IMR-90 (cell line): ENCODE measurements at regions not wholly inside any gene's neighbourhood (a gene's known extent, or its start where the extent isn't known, plus 50 kb on each side); places are given as distances from the start of the nearest gene placed in this dataset.

ENCODE experiments used
- ATAC-seq: fragments of 200-7000 bp; cut with Tn5 transposase; 2 replicates; pipeline ENCODE4 v1.9.1; 2020; ENCODE audit warnings: low read depth, mild to moderate bottlenecking, moderate library complexity
- BruUV-seq: library from RNA; stranded (reverse); fragments of 400-500 nt; replicated peaks from 2 replicates; lab custom pipeline; 2021; lab: Mats Ljungman, UMichigan
- CTCF ChIA-PET: fragments of 300-600 bp; formaldehyde crosslinking; extraction: SDS; loops from one replicate; lab custom pipeline; 2021; ENCODE audit warnings: antibody characterized with exemption; lab: Yijun Ruan, JAX
- POLR2A ChIA-PET: fragments of 300-600 bp; sonication (Branson Sonifier 250); formaldehyde crosslinking; loops from one replicate; lab custom pipeline; 2022; ENCODE audit warnings: antibody characterized with exemption; ENCODE audit not compliant: unreplicated experiment; lab: Charles Lee
- DNase-seq: peaks from one replicate; pipeline ENCODE4 v3.0.0; 2013
- H2AFZ ChIP-seq: replicated peaks from 2 replicates; pipeline ENCODE3; 2013; ENCODE audit warnings: low read length, mild to moderate bottlenecking; ENCODE audit not compliant: poor library complexity
- H2AK5ac ChIP-seq: 2 replicates; pipeline ENCODE4 v1.6.1; 2013; ENCODE audit warnings: low read depth, low read length, inconsistent platforms
- H2AK9ac ChIP-seq: replicated peaks from 2 replicates; pipeline ENCODE3; 2013; ENCODE audit warnings: mild to moderate bottlenecking, low read depth, low read length, moderate library complexity; ENCODE audit not compliant: poor library complexity
- H2BK120ac ChIP-seq: 2 replicates; pipeline ENCODE4 v1.6.1; 2013; ENCODE audit warnings: low read depth, low read length, inconsistent platforms
- H2BK15ac ChIP-seq: 3 replicates; pipeline ENCODE4 v1.6.1; 2013; ENCODE audit warnings: low read depth, low read length, inconsistent platforms
- H2BK20ac ChIP-seq: 2 replicates; pipeline ENCODE4 v1.6.1; 2013; ENCODE audit warnings: low read depth, mild to moderate bottlenecking, inconsistent platforms, low read length, moderate library complexity
- H2BK5ac ChIP-seq: 2 replicates; pipeline ENCODE4 v1.6.1; 2013; ENCODE audit warnings: mild to moderate bottlenecking, low read depth, low read length, inconsistent platforms; ENCODE audit not compliant: poor library complexity, severe bottlenecking
- H3K14ac ChIP-seq: replicated peaks from 2 replicates; pipeline ENCODE4 v1.6.1; 2013; ENCODE audit warnings: low read depth, low read length, inconsistent platforms
- H3K18ac ChIP-seq: 2 replicates; pipeline ENCODE4 v1.6.1; 2013; ENCODE audit warnings: low read depth, low read length, control low read depth
- H3K23ac ChIP-seq: 2 replicates; pipeline ENCODE4 v1.6.1; 2013; ENCODE audit warnings: low read depth, low read length, inconsistent platforms
- H3K27ac ChIP-seq: 2 replicates; pipeline ENCODE4 v1.5.1; 2013; ENCODE audit warnings: mild to moderate bottlenecking, control low read depth, low read length; ENCODE audit not compliant: insufficient read depth
- H3K27me3 ChIP-seq: 2 replicates; pipeline ENCODE4 v1.6.1; 2013; ENCODE audit warnings: low read length; ENCODE audit not compliant: control insufficient read depth, insufficient read depth
- H3K36me3 ChIP-seq: 2 replicates; pipeline ENCODE4 v1.6.1; 2013; ENCODE audit warnings: low read length, mixed read lengths; ENCODE audit not compliant: control insufficient read depth, insufficient read depth
- H3K4ac ChIP-seq: 2 replicates; pipeline ENCODE4 v1.6.1; 2013; ENCODE audit warnings: low read depth, low read length, inconsistent platforms
- H3K4me1 ChIP-seq: 2 replicates; pipeline ENCODE4 v1.6.1; 2013; ENCODE audit warnings: low read length, mixed read lengths; ENCODE audit not compliant: control insufficient read depth, insufficient read depth
- H3K4me2 ChIP-seq: 2 replicates; pipeline ENCODE4 v1.6.1; 2013; ENCODE audit warnings: low read depth, mild to moderate bottlenecking, control low read depth, low read length, moderate library complexity
- H3K4me3 ChIP-seq: 2 replicates; pipeline ENCODE4 v1.5.1; 2013; ENCODE audit warnings: low read depth, mild to moderate bottlenecking, control low read depth, low read length, moderate library complexity; ENCODE audit not compliant: insufficient read depth
- H3K56ac ChIP-seq: 2 replicates; pipeline ENCODE4 v1.6.1; 2013; ENCODE audit warnings: low read length, inconsistent platforms; ENCODE audit not compliant: insufficient read depth; ENCODE audit errors: extremely low read depth
- H3K79me1 ChIP-seq, 2 experiments: 2 replicates each; pipeline ENCODE4 v1.6.1; 2013; ENCODE audit warnings: low read length in 2 of 2, inconsistent platforms in 1 of 2, low read depth in 1 of 2
- H3K9ac ChIP-seq: 2 replicates; pipeline ENCODE4 v1.6.1; 2013; ENCODE audit warnings: low read depth, low read length, control low read depth
- H3K9me1 ChIP-seq: 2 replicates; pipeline ENCODE4 v1.6.1; 2013; ENCODE audit warnings: low read length, inconsistent platforms; ENCODE audit not compliant: insufficient read depth
- H3K9me3 ChIP-seq: 2 replicates; pipeline ENCODE4 v1.6.1; 2013; ENCODE audit warnings: low read length; ENCODE audit not compliant: control insufficient read depth, insufficient read depth
- H4K20me1 ChIP-seq: 2 replicates; pipeline ENCODE4 v1.6.1; 2013; ENCODE audit warnings: low read length, inconsistent platforms; ENCODE audit not compliant: insufficient read depth
- H4K5ac ChIP-seq: 2 replicates; pipeline ENCODE4 v1.6.1; 2013; ENCODE audit warnings: mild to moderate bottlenecking, low read depth, low read length, control low read depth
- H4K8ac ChIP-seq, 2 experiments: 2 replicates each; pipeline ENCODE4 v1.6.1; 2013; ENCODE audit warnings: low read depth in 2 of 2, low read length in 2 of 2, control low read depth in 1 of 2, inconsistent platforms in 1 of 2
- H4K91ac ChIP-seq: 2 replicates; pipeline ENCODE4 v1.6.1; 2013; ENCODE audit warnings: low read depth, low read length, inconsistent platforms; ENCODE audit not compliant: insufficient read depth
- BHLHE40 ChIP-seq: fragments of 150-350 bp; IDR thresholded peaks from 2 replicates; pipeline ENCODE4 v1.6.1; 2016; ENCODE audit warnings: mild to moderate bottlenecking, low read depth, low read length
- CTCF ChIP-seq: conservative IDR thresholded peaks from 2 replicates; pipeline ENCODE4 v1.5.1; 2012; ENCODE audit warnings: mild to moderate bottlenecking, low read depth, low read length, improper control_type of control experiment
- ELK1 ChIP-seq: fragments of 150-350 bp; IDR thresholded peaks from 2 replicates; pipeline ENCODE4 v1.6.1; 2016; ENCODE audit warnings: low read depth, mild to moderate bottlenecking, low read length, moderate library complexity, borderline replicate concordance
- MAFK ChIP-seq: IDR thresholded peaks from 2 replicates; pipeline ENCODE4 v1.6.1; 2012; ENCODE audit warnings: low read depth, low read length, improper control_type of control experiment
- MXI1 ChIP-seq: IDR thresholded peaks from 2 replicates; pipeline ENCODE4 v1.6.1; 2012; ENCODE audit warnings: low read depth, mild to moderate bottlenecking, low read length, moderate library complexity, borderline replicate concordance
- NFE2L2 ChIP-seq: fragments of 150-350 bp; IDR thresholded peaks from 2 replicates; pipeline ENCODE4 v1.6.1; 2016; ENCODE audit warnings: low read depth, mild to moderate bottlenecking, low read length
- POLR2A ChIP-seq: IDR thresholded peaks from 2 replicates; pipeline ENCODE4 v1.6.1; 2012; ENCODE audit warnings: mild to moderate bottlenecking, low read depth, low read length
- RCOR1 ChIP-seq: IDR thresholded peaks from 2 replicates; pipeline ENCODE4 v1.6.1; 2012; ENCODE audit warnings: mild to moderate bottlenecking, low read length, improper control_type of control experiment; ENCODE audit not compliant: insufficient replicate concordance
- RFX5 ChIP-seq: IDR thresholded peaks from 2 replicates; pipeline ENCODE4 v1.8.0; 2012; ENCODE audit warnings: low read depth, mild to moderate bottlenecking, low read length, moderate library complexity
- SMC3 ChIP-seq: fragments of 150-350 bp; IDR thresholded peaks from 2 replicates; pipeline ENCODE4 v1.6.1; 2016; ENCODE audit warnings: low read depth, mild to moderate bottlenecking, antibody characterized with exemption, low read length, moderate library complexity
- WGBS, 2 experiments: methylation state at CpG; one replicate each; pipeline versions ENCODE4 v1.1.5 to v1.1.7; 2013; ENCODE audit warnings: missing lambda C conversion rate in 2 of 2; ENCODE audit not compliant: insufficient read length in 1 of 2; ENCODE audit errors: extremely low coverage in 2 of 2; 5-methylcytosine and 5-hydroxymethylcytosine counted together
- dilution Hi-C: fragments of 300-500 bp; cut with HindIII; formaldehyde crosslinking; loops from one replicate; pipeline ENCODE4 v1.14.3; 2018; ENCODE audit warnings: low sequenced_read_pairs; ENCODE audit not compliant: unreplicated experiment
- in situ Hi-C: fragments of 300-500 bp; cut with MboI; formaldehyde crosslinking; loops from 3 replicates; pipeline ENCODE4 v1.14.3; 2019; ENCODE audit warnings: low sequenced_read_pairs, inconsistent platforms, mixed read lengths
- intact Hi-C: fragments of 100-400 bp; cut with micrococcal nuclease; formaldehyde crosslinking; loops from 2 replicates; pipeline ENCODE4 v1.10.0; 2022

- no peaks in the 10 kb centered on the region for H3K36me3 ChIP-seq
- no peak overlapping the region for H2BK5ac ChIP-seq
- no peak overlapping the region for H2BK15ac ChIP-seq
- no peaks in the 10 kb centered on the region for H3K9me1 ChIP-seq
- H2BK20ac ChIP-seq: no peak overlapping the region
- H2AK5ac ChIP-seq: no peak overlapping the region
- no peak overlapping the region for H2AFZ ChIP-seq
- no peaks in the 10 kb centered on the region for H3K9me3 ChIP-seq
- H4K20me1 ChIP-seq: no peaks in the 10 kb centered on the region
- no peak overlapping the region for H3K56ac ChIP-seq
- no TSS peak for BruUV-seq
- no peak overlapping the region for H2BK120ac ChIP-seq
- ATAC-seq (no peak), DNase-seq (no peak)
- no peak overlapping the region for H3K4me3 ChIP-seq
- H3K14ac ChIP-seq: no peak overlapping the region
- H3K4me2 ChIP-seq: no peak overlapping the region
- no peak overlapping the region for H4K8ac ChIP-seq
- H3K4me1 ChIP-seq: peaks cover 10% of the 10 kb centered on the region
- ChIA-PET POLR2A (no interaction called here), CTCF (no interaction called here)
- H3K18ac ChIP-seq: no peak overlapping the region
- no peak overlapping the region for H3K9ac ChIP-seq
- intact Hi-C loops: loop anchor here (5.0 kb wide), 1 partner anchor 34 kb away; no protein-coding TSS in a partner anchor
- no peak overlapping the region for H3K4ac ChIP-seq
- H4K5ac ChIP-seq: no peak overlapping the region
- dilution Hi-C loops: no loop called here
- H3K27me3 ChIP-seq: peaks cover 6% of the 10 kb centered on the region
- H3K27ac ChIP-seq: no peak overlapping the region
- WGBS, 2 experiments: no CpG with 5 or more reads among the region's 4 CpGs
- no peak for TF ChIP-seq NFE2L2
- no peak for TF ChIP-seq MXI1
- no peak for TF ChIP-seq POLR2A
- TF ChIP-seq BHLHE40: no peak
- no peak for TF ChIP-seq SMC3
- TF ChIP-seq ELK1: no peak
- no peak for TF ChIP-seq RFX5
- no peak for TF ChIP-seq CTCF
- TF ChIP-seq MAFK: no peak
- no peak for TF ChIP-seq RCOR1
- H3K23ac ChIP-seq: no peak overlapping the region
- in situ Hi-C loops: no loop called here
- H2AK9ac ChIP-seq: no peak overlapping the region
- H3K79me1 ChIP-seq: no peaks in the 10 kb centered on the region
- H4K91ac ChIP-seq: no peak overlapping the region
These were observed 126.2 kb downstream of the CD164 start for GRCh38 chr6:109255946-109256640.
